Smooth muscle cell of the brain vasculature (primary cell): ENCODE measurements at regions not wholly inside any gene's neighbourhood (a gene's known extent, or its start where the extent isn't known, plus 50 kb on each side); places are given as distances from the start of the nearest gene placed in this dataset.

Source experiments
- DNase-seq: peaks from one replicate; pipeline ENCODE4 v3.0.0-alpha.2; 2012; ENCODE audit warnings: low read depth, low spot score

- DNase-seq = no peak
Measured at GRCh38 chr6:81694855-81695254, 57.6 kb downstream of the TENT5A start.

GRCh38 chr6:81694207-81694606 is 58.3 kb downstream of the TENT5A start:
- DNase-seq = no peak

DNA sequence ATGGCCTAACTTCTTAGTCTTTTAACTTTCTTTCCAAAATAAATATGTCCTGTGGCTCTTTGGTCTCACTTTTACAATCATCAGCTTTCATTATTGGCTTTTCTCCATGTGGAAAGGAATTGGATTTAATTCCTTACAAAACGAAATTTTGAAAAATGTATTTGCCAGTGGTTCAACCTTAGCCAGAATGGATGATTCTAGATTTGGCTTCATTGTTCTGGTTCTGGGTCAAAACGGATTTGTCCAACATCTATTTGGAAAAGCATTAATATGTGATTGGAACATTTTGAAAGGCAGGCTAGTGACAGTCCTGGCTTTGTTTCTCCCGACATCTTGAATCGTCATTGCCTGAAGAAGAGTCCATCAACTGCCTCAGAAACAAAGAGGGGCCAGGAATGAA is 59.2 kb downstream of the TENT5A start:
- DNase-seq = no peak

DNA sequence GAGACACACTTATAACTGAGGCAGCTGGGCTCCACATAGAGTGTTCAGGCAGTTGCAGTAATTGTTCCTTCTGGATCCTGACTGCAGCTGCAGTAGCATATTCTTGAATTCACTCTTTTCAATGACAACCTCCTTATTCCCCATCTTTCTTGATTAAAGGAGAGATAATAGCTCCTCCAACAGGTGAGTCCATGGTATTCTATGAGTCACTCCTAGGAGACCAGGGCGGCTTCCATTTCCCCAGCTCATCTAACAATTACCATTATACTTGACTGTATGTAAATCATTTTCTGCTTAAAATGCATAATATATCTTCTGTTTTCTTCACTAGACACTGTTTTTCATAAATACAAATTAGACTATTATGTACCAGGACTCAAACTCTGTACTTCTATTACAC is 62.4 kb downstream of the TENT5A start:
- DNase-seq = no peak

DNA sequence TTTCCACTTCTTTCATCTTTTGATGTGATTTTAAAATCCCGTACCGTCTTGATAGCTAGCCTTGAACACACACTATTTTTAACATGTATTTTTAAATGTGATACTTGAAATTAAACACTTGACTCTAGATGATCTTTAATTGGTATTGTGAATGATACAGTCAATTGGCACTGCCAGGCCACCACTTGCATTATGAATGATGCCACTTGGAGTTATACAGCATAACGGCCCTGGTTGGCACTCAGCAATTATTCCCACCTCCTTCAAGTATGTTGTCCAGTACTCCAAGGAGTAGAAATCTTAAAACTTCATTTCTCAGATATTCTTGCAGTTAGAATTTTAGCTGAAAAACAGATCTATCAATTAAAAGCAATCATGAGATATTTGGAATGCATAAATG is 62.9 kb downstream of the TENT5A start:
- no peak for DNase-seq

DNA sequence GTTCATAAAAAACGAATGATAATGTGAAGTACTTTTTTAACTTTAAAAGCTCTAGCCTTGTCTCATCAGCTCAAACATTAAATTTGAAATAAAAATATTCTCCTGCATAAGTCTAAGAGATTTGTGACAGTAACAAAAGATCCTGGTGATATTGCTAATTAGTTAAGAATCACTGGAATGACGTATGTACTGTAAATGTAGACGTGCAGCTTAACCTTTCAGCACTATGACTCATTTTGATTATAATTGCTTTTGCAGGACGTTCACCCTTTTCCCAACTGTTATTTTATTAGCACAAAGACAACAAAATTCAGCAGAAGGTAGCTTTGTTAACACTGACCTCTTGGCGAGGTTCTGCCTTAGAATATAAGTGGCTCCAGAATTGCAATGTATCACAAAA is 68.6 kb downstream of the TENT5A start:
- no peak for DNase-seq

GRCh38 chr6:81682858-81683620 is 69.4 kb downstream of the TENT5A start:
- DNase-seq = no peak

DNA sequence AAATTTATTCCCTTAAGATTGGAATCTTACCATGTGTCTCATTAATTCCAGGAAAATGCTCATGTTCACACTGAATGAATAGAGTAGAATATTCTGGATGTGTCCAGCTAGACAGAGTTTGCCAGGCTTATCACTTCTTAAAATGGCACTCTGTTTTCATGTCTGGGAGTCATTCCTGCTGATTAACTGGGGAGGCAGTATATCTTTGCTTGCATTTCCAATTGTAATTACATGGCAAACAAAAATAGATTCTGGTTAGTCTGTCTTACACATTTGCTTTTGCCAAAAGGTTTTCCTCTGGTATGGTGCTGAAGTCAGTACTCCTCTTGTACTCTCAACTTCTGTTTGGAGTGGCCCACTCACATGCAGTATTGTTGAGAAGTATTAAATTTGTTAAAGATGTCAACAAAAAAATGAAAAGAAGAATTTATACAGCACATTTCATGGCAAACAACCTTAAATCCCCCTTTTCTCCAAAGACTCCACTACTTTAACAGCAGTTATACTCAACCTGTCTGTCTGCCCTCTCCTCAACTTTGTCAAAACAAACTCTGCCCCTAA is 70.2 kb downstream of the TENT5A start:
- DNase-seq = no peak

DNA sequence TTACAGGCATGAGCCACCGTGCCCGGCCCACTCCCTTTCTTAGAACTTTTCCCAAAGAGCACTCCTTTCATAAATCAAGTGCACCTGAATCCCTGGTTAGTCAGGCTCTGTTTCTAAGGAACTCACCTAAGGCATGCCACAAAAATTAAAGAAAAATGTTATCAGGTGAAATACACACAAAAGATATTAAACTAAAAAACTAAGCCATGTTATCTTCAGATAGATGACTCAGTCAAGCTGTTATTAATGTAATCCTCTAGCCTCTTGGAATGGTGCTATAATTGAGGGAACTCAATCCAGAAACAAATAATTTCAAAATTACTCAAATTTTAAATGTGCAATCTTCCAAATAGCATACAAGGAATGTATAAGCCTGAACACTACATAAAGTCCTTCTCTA is 83.0 kb downstream of the TENT5A start:
- DNase-seq = no peak

GRCh38 chr6:81668615-81669047 is 83.8 kb downstream of the TENT5A start:
- DNase-seq = no peak

GRCh38 chr6:81666481-81666880 is 86.0 kb downstream of the TENT5A start:
- DNase-seq = no peak

DNA sequence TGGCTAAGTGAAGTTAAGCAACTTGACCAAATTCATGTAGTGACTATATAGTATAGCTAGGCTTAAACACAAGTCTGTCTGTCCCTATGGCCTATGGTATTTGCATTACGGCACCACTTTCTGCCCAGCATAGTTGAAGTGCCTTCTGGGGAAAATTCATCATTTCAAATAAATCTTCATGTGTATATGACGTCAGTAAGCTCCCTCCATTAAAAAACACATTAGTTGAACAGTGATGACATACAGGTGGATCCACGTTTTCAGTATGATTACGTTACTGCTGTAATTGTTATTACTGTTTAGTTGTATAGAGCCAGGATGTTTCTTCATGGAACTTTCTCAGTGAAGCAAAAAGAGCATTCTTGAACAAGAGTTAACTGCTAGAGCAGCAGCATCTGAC is 96.2 kb downstream of the TENT5A start:
- DNase-seq = no peak

GRCh38 chr6:81655696-81656095 is 96.8 kb downstream of the TENT5A start:
- no peak for DNase-seq

DNA sequence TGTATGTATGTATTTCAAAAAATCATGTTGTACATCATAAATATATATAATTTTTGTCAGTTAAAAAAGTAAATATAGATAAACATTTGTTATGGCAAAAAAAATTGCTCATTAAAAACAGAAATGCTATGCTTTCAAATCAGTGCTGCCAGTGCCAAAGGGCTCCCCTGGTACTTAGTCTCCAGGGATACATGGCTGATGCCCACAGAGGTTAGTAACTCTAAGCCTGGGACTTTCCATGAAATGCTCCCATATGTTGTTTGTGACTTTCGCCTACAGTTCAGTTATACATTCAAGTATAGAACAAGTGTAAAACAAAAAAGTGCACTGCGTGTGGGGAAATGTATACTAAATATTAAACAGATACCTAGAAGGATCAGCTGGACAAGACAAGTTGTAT is 104.0 kb downstream of the TENT5A start:
- DNase-seq = no peak

DNA sequence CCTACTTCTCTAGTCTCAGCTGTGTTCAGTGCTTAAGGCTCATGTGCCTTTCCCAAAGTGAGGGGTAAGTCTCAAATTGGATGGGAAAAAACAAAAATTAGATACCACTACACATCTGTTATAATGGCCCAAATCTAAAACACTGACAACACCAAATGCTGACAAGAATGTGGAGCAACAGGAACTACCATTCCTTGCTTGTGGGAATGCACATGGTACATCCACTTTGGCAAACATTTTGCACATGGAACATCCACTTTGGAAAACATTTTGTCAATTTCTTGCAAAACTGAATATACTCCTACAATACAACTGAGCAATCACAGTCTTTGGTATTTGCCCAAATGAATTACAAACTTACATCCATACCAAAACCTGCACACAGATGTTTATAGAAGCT is 109.3 kb downstream of the TENT5A start:
- DNase-seq = no peak

DNA sequence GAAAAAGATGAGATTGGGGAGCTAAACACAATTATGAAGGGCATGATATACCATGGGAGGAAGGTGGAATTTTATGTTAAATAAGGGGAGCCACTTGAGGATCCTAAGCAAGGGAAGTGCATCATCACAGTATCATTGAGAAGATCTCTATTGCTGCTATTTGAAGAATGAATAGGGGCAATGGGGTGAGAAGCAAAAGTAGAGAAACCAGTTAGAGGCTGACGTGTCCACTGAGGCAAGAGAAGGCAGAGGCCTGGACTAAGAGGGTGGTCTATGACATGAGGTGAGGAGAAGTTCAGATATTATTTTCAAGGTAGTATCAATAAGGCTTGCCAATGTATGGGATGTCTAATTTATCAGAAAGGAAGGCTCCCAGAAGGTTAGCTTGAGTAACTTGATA is 111.6 kb downstream of the TENT5A start:
- no peak for DNase-seq

GRCh38 chr6:81640126-81640525 is 112.4 kb downstream of the TENT5A start:
- DNase-seq = no peak

GRCh38 chr6:81638366-81638765 is 114.1 kb downstream of the TENT5A start:
- no peak for DNase-seq

- DNase-seq = no peak
Measured at GRCh38 chr6:81636930-81637568, 115.4 kb downstream of the TENT5A start.

DNA sequence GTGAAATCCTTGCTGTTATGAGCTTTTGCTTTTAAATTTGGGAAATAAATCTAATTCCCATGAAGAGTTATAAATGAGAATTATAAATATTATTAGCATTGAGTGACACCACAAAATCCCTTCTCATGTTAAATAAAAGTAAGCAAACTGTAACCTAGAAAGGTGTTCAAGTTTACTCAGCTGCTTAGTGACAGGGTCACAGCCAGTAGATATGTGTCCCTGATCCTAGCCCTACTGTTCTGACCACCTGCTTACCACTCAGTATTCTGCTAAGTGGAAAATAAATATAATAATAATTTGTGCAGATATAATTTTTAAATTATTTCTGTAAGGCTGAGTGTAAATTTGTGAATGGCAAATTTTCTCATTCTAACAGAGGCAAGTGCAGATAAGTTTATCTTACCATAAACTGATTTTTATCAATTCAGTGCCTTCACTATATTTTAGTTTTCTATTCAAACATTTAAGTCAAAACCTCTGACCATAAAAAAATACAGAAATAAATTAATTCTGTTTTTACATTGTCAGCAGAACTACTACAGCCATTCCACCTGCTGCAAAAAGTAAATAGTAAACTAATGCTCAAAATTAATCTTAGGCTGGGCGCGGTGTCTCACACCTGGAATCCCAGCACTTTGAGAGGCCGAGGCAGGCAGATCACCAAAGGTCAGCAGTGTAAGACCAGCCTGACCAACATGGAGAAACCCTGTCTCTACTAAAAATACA is 118.2 kb downstream of the TENT5A start:
- DNase-seq = no peak

DNA sequence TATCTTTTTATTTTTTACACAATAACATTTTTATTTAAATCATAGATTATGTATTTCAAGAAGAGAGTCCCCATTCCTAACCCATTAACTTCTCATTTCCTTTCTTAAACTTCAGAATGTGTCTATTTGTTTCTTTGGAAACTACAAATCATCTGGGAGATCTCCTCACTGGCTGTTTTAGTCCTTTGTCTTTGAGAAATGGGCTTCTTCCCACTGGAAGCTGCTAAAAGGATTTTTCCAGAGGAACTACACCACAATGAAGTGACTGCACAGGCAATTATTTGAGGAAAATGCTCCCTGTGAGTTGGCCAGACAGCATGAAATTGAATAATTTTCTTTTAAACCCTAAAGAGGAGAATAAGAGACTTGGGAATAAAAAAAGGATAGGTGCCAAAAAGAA is 119.1 kb downstream of the TENT5A start:
- no peak for DNase-seq

DNA sequence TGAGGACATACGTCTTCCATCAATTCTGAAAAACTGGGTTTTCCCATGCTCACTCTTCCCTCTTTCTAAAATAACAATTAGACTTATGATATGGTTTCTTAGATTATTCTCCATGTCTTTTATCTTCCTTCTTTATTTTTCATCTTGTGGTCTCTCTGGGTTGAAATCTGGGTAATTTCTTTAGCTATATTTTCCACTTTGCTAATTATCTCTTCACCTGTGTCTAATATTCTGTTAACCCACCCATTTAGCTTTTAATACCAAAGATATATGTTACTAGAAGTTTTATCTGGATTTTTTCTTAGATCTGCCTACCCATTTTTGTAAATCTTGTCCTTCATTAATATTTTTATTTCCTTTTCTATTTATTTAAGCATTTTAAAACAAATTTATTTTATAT is 121.8 kb downstream of the TENT5A start:
- no peak for DNase-seq

DNA sequence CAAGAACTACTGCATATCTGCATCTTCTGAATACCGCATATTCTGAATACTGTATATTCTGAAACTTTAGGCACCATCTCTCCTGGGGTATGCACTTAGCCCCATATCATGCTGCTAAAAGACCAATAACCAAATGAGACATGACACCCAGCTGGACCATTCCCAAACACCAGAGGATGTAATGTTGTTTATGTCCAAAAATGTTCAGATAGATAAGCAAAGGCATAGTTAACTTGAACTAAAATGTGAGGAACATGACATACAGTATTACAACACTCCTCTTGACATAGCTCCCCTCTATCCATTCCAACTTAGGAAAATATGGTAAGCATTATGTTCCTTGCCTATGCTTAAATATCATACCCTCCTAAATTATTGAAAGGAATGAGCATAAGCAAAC is 127.3 kb downstream of the TENT5A start:
- DNase-seq = no peak
